Spleen (tissue), 11 donors: ENCODE measurements at regions not wholly inside any gene's neighbourhood (a gene's known extent, or its start where the extent isn't known, plus 50 kb on each side); places are given as distances from the start of the nearest gene placed in this dataset.
A peak's percentile ranks its signal among the peaks of the same experiment; 100 is the strongest.

Experiments
- DNase-seq: peaks from one replicate; pipeline ENCODE4 v3.0.0-alpha.2; 2020
- H3K27ac ChIP-seq, 8 donors: fragments of 200-600 bp; sonication (generic) in 7 of 8; 1 replicate in 4 of 8; 2 replicates in 4 of 8; pipeline versions ENCODE4 v1.5.0 to v1.8.0; 2016 to 2021; ENCODE audit warnings: inconsistent platforms in 4 of 8, mild to moderate bottlenecking in 4 of 8, moderate library complexity in 1 of 8
- H3K27me3 ChIP-seq, 7 donors: fragments of 200-600 bp; sonication (generic) in 6 of 7; replicated peaks in 1 of 7; 1 replicate in 4 of 7; 2 replicates in 3 of 7; pipeline versions ENCODE4 v1.5.0 to v1.8.0; 2016 to 2021; ENCODE audit warnings: inconsistent platforms in 3 of 7, mild to moderate bottlenecking in 1 of 7
- H3K36me3 ChIP-seq, 6 donors: fragments of 200-600 bp; sonication (generic) in 5 of 6; 1 replicate in 4 of 6; 2 replicates in 2 of 6; pipeline versions ENCODE4 v1.5.0 to v1.8.0; 2016 to 2021; ENCODE audit warnings: inconsistent platforms in 2 of 6
- H3K4me1 ChIP-seq, 6 donors: fragments of 200-600 bp; sonication (generic) in 5 of 6; 1 replicate in 3 of 6; 2 replicates in 3 of 6; pipeline versions ENCODE4 v1.5.0 to v1.8.0; 2016 to 2021; ENCODE audit warnings: inconsistent platforms in 3 of 6
- H3K4me3 ChIP-seq, 8 donors: fragments of 200-600 bp; sonication (generic) in 7 of 8; 1 replicate in 4 of 8; 2 replicates in 4 of 8; pipeline versions ENCODE4 v1.5.0 to v1.8.0; 2016 to 2021; ENCODE audit warnings: inconsistent platforms in 4 of 8, mild to moderate bottlenecking in 4 of 8, moderate library complexity in 2 of 8
- H3K9me3 ChIP-seq, 8 donors: fragments of 200-600 bp; sonication (generic) in 7 of 8; 1 replicate in 4 of 8; 2 replicates in 4 of 8; pipeline versions ENCODE4 v1.5.0 to v1.8.0; 2016 to 2021; ENCODE audit warnings: inconsistent platforms in 4 of 8
- CTCF ChIP-seq, 11 experiments: fragments of 200-600 bp in 7 of 11; fragments of 450-650 bp in 4 of 11; sonication (generic) in 4 of 11; IDR thresholded peaks in 8 of 11; conservative IDR thresholded peaks in 3 of 11; 1 replicate in 7 of 11; 2 replicates in 4 of 11; pipeline versions ENCODE4 v1.4.0 to v1.8.0; 2016 to 2021; ENCODE audit warnings: antibody characterized with exemption in 11 of 11, inconsistent platforms in 4 of 11, mild to moderate bottlenecking in 1 of 11
- POLR2A ChIP-seq, 3 donors: fragments of 450-650 bp; IDR thresholded peaks; one replicate each; pipeline ENCODE4 v1.5.1; 2017; ENCODE audit warnings: antibody characterized with exemption in 3 of 3, mild to moderate bottlenecking in 1 of 3
- POLR2AphosphoS5 ChIP-seq, 3 donors: sonication (generic); formaldehyde crosslinking; IDR thresholded peaks; one replicate each; pipeline ENCODE4 v1.5.1; 2017; ENCODE audit warnings: antibody characterized with exemption in 3 of 3
- WGBS, 5 donors: extraction: QIAGEN DNeasy Blood & Tissue Kit in 3 of 5; methylation state at CpG; one replicate each; pipeline versions ENCODE4 v1.1.5 to v1.1.7; 2013 to 2018; 5-methylcytosine and 5-hydroxymethylcytosine counted together
- intact Hi-C: fragments of 100-400 bp; cut with DNase I; formaldehyde crosslinking; loops from one replicate; pipeline ENCODE4 v1.15.0; 2023; ENCODE audit warnings: low total_unique reads
- donor health status: healthy with polysubstance abuse.
- donor health status: DM: no; HTN: no; CAD: no; lungs with moderate emphysema.
- donor health status: DM: no; HTN: no; CAD: no.
- donor health status: Bipolar disorder and iron deficiency.
- donor health status: healthy.
- donor health status: DM: no; HTN: no; CAD: no.
- donor health status: DM: yes; HTN: yes; CAD: no.

- no peak for DNase-seq
- no peaks in the 10 kb centered on the region for H3K36me3 ChIP-seq
- intact Hi-C loops, result loop anchor here (5.0 kb wide), 2 partner anchors 100 to 215 kb away; no protein-coding TSS in a partner anchor
- 53 to 85% (median 61%) methylated on average over 1 of the region's 1 CpG for WGBS, 5 donors
- no peaks in the 10 kb centered on the region for H3K9me3 ChIP-seq
- peaks cover 42 to 89% (median 80%) of the 10 kb centered on the region in 6 donors for H3K4me1 ChIP-seq
- TF ChIP-seq CTCF (IDR thresholded peaks at IDR 0.05 in 8 of 11, conservative IDR thresholded peaks at IDR 0.05 in 3 of 11) (no peak), POLR2A (IDR thresholded peaks at IDR 0.05) (no peak), POLR2AphosphoS5 (IDR thresholded peaks at IDR 0.05) (no peak)
- H3K4me3 ChIP-seq, result peak overlapping the region in 1 of 8 donors; percentile 42
- peaks cover 0 to 10% (median 0%) of the 10 kb centered on the region in 7 donors for H3K27me3 ChIP-seq
- peak overlapping the region in 7 of 8 donors; percentile 46 to 99 (median 96) for H3K27ac ChIP-seq
Observed at GRCh38 chr2:64862623-64863022, 126.6 kb upstream of the SLC1A4 start.

GRCh38 chr2:64863097-64863820 is 125.9 kb upstream of the SLC1A4 start:
- intact Hi-C loops, result loop anchor here (5.0 kb wide), 2 partner anchors 101 to 216 kb away; no protein-coding TSS in a partner anchor
- no peak for TF ChIP-seq POLR2A (IDR thresholded peaks at IDR 0.05)
- peak in 2 of 3 donors; percentile 16 to 47 for TF ChIP-seq POLR2AphosphoS5 (IDR thresholded peaks at IDR 0.05)

GRCh38 chr2:64865073-64865830 is 123.9 kb upstream of the SLC1A4 start:
- no peaks in the 10 kb centered on the region for H3K36me3 ChIP-seq
- H3K27me3 ChIP-seq, result no peaks in the 10 kb centered on the region
- H3K4me1 ChIP-seq, result peaks cover 23 to 63% (median 54%) of the 10 kb centered on the region in 6 donors
- DNase-seq, result peak; percentile 93
- intact Hi-C loops, result no loop called here
- WGBS, 5 donors, result 1% methylated on average over 48 to 67 of the region's 67 CpGs
- H3K9me3 ChIP-seq, result no peaks in the 10 kb centered on the region
- peak overlapping the region; percentile 45 to 99 (median 94) for H3K27ac ChIP-seq
- peak overlapping the region; percentile 16 to 78 (median 55) for H3K4me3 ChIP-seq
- TF ChIP-seq POLR2A (IDR thresholded peaks at IDR 0.05) (no peak), CTCF (IDR thresholded peaks at IDR 0.05 in 8 of 11, conservative IDR thresholded peaks at IDR 0.05 in 3 of 11) (peak in 7 of 11 experiments; percentile 69 to 97 (median 88)), POLR2AphosphoS5 (IDR thresholded peaks at IDR 0.05) (peak; percentile 5 to 55 (median 31))

More at GRCh38 chr2:64863097-64863820, 125.9 kb upstream of the SLC1A4 start:
- Histone ChIP-seq H3K4me1 (peaks cover 39 to 83% (median 74%) of the 10 kb centered on the region in 6 donors), H3K36me3 (no peaks in the 10 kb centered on the region), H3K27me3 (peaks cover 0 to 10% (median 0%) of the 10 kb centered on the region in 7 donors), H3K27ac (peak overlapping the region; percentile 46 to 99 (median 96)), H3K9me3 (no peaks in the 10 kb centered on the region), H3K4me3 (peak overlapping the region in 1 of 8 donors; percentile 42)
- DNase-seq, result no peak
- WGBS, 5 donors, result 38 to 61% (median 47%) methylated on average over 4 of the region's 4 CpGs

- H3K27me3 ChIP-seq, result no peaks in the 10 kb centered on the region
- peaks cover 19 to 57% (median 48%) of the 10 kb centered on the region in 6 donors for H3K4me1 ChIP-seq
- H3K27ac ChIP-seq, result peak overlapping the region in 6 of 8 donors; percentile 92 to 99 (median 96)
- DNase-seq, result no peak
- peak overlapping the region in 4 of 8 donors; percentile 53 to 78 (median 54) for H3K4me3 ChIP-seq
- TF ChIP-seq CTCF (IDR thresholded peaks at IDR 0.05 in 8 of 11, conservative IDR thresholded peaks at IDR 0.05 in 3 of 11) (peak in 8 of 11 experiments; percentile 9 to 73 (median 47)), POLR2A (IDR thresholded peaks at IDR 0.05) (no peak), POLR2AphosphoS5 (IDR thresholded peaks at IDR 0.05) (no peak)
- WGBS, 5 donors, result 42 to 61% (median 53%) methylated on average over 10 of the region's 10 CpGs
- H3K36me3 ChIP-seq, result no peaks in the 10 kb centered on the region
- no peaks in the 10 kb centered on the region for H3K9me3 ChIP-seq
- intact Hi-C loops, result no loop called here
Observed at GRCh38 chr2:64865831-64866345, 123.3 kb upstream of the SLC1A4 start.
